Tibial nerve (tissue), 4 donors: ENCODE measurements at regions not wholly inside any gene's neighbourhood (a gene's known extent, or its start where the extent isn't known, plus 50 kb on each side); places are given as distances from the start of the nearest gene placed in this dataset.
"Not testable (repeated sequence)": the region's sequence is repeated elsewhere in the genome, so short reads cannot be mapped to it uniquely, and the experiment has no call there.

ENCODE experiments used
- DNase-seq, 2 donors: peaks; one replicate each; pipeline ENCODE4 v3.0.0-alpha.2; 2019; ENCODE audit warnings: low spot score in 2 of 2
- H3K27ac ChIP-seq, 4 donors: fragments of 200-600 bp; sonication (generic) in 3 of 4; one replicate each; pipeline ENCODE4 v1.5.1; 2017 to 2019; ENCODE audit warnings: mild to moderate bottlenecking in 1 of 4
- H3K27me3 ChIP-seq, 2 donors: fragments of 200-600 bp; sonication (generic) in 1 of 2; one replicate each; pipeline versions ENCODE4 v1.5.1 to v1.6.0; 2017 to 2019
- H3K36me3 ChIP-seq, 3 donors: fragments of 200-600 bp; sonication (generic); one replicate each; pipeline ENCODE4 v1.5.1; 2018 to 2019
- H3K4me1 ChIP-seq, 4 donors: fragments of 200-600 bp; sonication (generic) in 3 of 4; one replicate each; pipeline ENCODE4 v1.5.1; 2017 to 2019
- H3K4me3 ChIP-seq, 4 donors: fragments of 200-600 bp; sonication (generic) in 3 of 4; one replicate each; pipeline ENCODE4 v1.5.1; 2017 to 2019; ENCODE audit warnings: mild to moderate bottlenecking in 1 of 4, moderate library complexity in 1 of 4
- H3K9me3 ChIP-seq, 4 donors: fragments of 200-600 bp; sonication (generic) in 3 of 4; one replicate each; pipeline ENCODE4 v1.5.1; 2017 to 2019
- EP300 ChIP-seq, 2 donors: sonication (generic); formaldehyde crosslinking; IDR thresholded peaks; one replicate each; pipeline ENCODE4 v1.6.1; 2017; ENCODE audit warnings: antibody characterized with exemption in 2 of 2, mild to moderate bottlenecking in 1 of 2
- POLR2A ChIP-seq, 2 donors: fragments of 450-650 bp; IDR thresholded peaks; one replicate each; pipeline ENCODE4 v1.6.1; 2017; ENCODE audit warnings: antibody characterized with exemption in 2 of 2, mild to moderate bottlenecking in 2 of 2, moderate library complexity in 2 of 2
- WGBS, 2 donors: methylation state at CpG; one replicate each; pipeline ENCODE4 v1.1.5; 2018; 5-methylcytosine and 5-hydroxymethylcytosine counted together
- TF ChIP-seq, protein P1 (sequence below), 5 experiments: fragments of 200-600 bp in 3 of 5; fragments of 450-650 bp in 2 of 5; sonication (generic) in 3 of 5; IDR thresholded peaks; one replicate each; pipeline ENCODE4 v1.5.1; 2016 to 2019; ENCODE audit warnings: antibody characterized with exemption in 5 of 5, mild to moderate bottlenecking in 3 of 5, moderate library complexity in 2 of 5

DNA sequence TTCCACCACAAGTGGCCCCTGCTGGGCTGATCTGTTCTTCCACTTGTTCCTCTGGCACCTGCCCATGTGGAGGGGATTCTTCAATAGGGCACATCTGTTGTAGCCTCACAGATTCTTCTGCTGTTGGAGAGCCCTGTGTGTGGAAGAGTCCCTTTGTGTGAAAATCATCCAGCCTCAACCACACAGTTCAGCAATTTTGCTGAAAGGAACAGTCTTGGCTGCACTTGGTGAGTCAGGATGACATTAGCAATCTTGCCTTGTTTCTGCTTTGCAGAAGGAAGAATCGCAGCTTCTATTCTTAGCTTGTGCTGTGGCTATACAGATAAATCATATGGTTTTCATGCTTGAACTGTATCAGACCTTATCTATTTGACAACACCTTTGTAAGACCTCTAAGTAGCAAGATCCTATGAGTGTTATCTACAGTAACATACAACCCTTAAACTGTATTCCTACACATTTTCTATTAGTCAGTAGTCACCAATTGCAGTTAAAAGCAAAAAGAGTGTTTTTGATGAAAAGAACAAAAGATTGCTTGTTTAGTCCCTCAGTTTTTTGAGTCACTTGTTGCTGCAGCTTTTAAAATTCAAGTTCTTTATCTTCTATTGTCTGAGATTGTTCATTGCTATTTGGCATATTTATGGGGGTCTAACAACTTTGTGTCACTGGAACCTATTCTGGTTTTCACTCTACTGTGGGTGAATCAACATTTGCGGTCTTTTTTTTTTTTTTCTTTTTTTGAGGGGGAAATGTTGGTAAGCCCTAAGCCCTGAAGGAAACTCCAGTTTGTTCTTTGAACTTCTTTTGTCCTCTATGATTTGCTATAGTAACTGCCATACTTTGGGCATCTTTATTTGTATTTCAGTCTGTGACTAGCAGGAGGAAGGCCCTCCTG, 231.6 kb downstream of the TFAP2B start:
- peak overlapping the region in 1 of 4 donors; percentile 31 for H3K27ac ChIP-seq
- no peak overlapping the region for H3K4me3 ChIP-seq
- peaks cover 0 to 4% (median 0%) of the 10 kb centered on the region in 4 donors for H3K4me1 ChIP-seq
- peaks cover 0 to 7% (median 0%) of the 10 kb centered on the region in 4 donors for H3K9me3 ChIP-seq
- no peaks in the 10 kb centered on the region for H3K27me3 ChIP-seq
- no peak for DNase-seq
- TF ChIP-seq, protein P1, sequence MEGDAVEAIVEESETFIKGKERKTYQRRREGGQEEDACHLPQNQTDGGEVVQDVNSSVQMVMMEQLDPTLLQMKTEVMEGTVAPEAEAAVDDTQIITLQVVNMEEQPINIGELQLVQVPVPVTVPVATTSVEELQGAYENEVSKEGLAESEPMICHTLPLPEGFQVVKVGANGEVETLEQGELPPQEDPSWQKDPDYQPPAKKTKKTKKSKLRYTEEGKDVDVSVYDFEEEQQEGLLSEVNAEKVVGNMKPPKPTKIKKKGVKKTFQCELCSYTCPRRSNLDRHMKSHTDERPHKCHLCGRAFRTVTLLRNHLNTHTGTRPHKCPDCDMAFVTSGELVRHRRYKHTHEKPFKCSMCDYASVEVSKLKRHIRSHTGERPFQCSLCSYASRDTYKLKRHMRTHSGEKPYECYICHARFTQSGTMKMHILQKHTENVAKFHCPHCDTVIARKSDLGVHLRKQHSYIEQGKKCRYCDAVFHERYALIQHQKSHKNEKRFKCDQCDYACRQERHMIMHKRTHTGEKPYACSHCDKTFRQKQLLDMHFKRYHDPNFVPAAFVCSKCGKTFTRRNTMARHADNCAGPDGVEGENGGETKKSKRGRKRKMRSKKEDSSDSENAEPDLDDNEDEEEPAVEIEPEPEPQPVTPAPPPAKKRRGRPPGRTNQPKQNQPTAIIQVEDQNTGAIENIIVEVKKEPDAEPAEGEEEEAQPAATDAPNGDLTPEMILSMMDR (IDR thresholded peaks at IDR 0.05): no peak
- TF ChIP-seq EP300 (IDR thresholded peaks at IDR 0.05): no peak
- TF ChIP-seq POLR2A (IDR thresholded peaks at IDR 0.05): no peak
- H3K36me3 ChIP-seq: no peaks in the 10 kb centered on the region
- WGBS, 2 donors: 25 to 34% methylated on average over 2 of the region's 2 CpGs

DNA sequence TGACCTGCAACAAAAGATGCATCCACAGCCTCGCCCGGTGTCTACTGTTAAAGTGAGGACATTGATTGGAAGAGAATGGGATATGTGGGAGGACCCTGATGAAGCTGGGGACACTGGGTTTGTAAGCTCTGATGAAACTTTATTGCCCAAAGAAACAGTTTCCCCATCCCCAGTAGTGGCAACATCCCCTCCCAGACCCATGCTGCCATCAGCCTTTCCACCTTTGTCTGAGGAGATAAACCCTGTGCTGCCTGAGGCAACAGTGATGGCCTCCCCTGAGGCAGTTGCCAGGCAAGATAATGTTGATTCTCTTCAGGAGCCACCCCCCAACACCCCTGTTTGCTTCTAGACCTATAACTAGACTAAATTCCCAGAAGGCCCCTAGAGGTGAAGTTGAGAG, 234.0 kb downstream of the TFAP2B start:
- H3K27me3 ChIP-seq, H3K9me3 ChIP-seq, H3K4me3 ChIP-seq, DNase-seq, H3K27ac ChIP-seq, H3K4me1 ChIP-seq, H3K36me3 ChIP-seq: not testable (repeated sequence)
- 88 to 92% methylated on average over 2 of the region's 2 CpGs for WGBS, 2 donors

DNA sequence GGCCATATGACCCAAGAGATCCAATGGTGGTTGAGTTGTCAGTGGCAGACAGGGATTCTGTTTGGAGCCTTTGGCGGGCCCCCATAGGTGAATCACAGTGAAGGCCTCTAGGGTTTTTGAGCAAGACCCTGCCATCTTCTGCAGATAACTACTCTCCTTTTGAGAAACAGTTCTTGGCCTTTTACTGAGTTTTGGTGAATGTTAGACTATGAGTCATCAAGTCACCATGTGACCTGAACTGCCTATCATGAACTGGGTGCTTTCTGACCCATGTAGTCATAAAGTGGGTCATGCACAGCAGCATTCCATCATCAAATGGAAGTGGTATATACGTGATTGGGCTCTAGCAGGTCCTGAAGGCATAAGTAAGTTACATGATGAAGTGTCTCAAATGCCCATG, 236.6 kb downstream of the TFAP2B start:
- 82 to 84% methylated on average over 2 of the region's 2 CpGs for WGBS, 2 donors
- H3K27me3 ChIP-seq: not testable (repeated sequence)

DNA sequence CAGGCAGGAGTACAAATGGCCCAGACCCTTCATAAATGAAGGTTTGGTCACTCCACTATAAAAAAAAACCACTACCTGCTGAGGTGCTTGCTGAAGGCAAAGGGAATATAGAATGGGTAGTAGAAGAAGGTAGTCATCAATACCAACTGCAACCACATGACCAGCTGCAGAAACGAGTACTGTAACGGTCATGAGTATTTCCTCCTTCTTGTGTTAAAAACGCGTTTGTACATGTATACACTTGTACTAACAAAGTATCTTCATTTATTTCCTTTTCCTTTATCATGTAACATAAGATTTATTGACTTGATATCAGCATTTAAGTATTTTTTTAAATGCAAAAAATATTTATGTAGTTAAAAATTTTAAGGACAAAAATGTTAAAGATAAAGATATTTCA, 238.6 kb downstream of the TFAP2B start:
- Histone ChIP-seq H3K9me3 (peaks cover 0 to 7% (median 0%) of the 10 kb centered on the region in 4 donors), H3K36me3 (no peaks in the 10 kb centered on the region), H3K4me1 (no peaks in the 10 kb centered on the region), H3K4me3 (no peak overlapping the region), H3K27ac (no peak overlapping the region), H3K27me3 (no peaks in the 10 kb centered on the region)
- WGBS, 2 donors: 92 to 93% methylated on average over 4 of the region's 4 CpGs
- TF ChIP-seq EP300 (IDR thresholded peaks at IDR 0.05) (no peak), POLR2A (IDR thresholded peaks at IDR 0.05) (no peak)
- TF ChIP-seq, protein P1 (IDR thresholded peaks at IDR 0.05): no peak
- DNase-seq: no peak

More for the DNA sequence above, 236.6 kb downstream of the TFAP2B start:
- not testable (repeated sequence) for DNase-seq, H3K9me3 ChIP-seq, H3K4me1 ChIP-seq, H3K4me3 ChIP-seq, H3K27ac ChIP-seq, H3K36me3 ChIP-seq

DNA sequence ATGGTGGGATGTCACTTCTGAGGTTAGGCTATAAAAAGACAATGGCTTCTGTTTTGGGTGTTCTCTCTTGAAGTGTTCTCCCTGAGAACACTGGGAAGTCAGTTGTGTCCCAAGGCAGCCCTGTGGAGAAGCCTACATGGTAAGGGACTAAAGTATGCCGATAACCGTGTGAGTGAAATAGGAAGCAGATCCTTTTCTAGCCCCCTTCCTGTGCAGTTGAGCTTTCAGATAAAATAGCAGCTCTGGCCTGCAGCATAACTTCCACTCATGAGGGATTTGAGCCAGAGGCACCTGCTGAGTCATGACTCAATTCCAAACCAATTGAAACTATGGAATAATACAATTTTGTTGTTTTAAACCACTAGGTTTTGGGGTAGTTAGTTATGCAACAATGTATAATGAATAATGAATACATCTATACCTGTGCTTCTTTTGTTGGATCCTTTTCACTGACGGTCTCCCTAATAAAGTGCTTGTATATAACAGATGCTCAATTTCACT, 241.6 kb downstream of the TFAP2B start:
- H3K9me3 ChIP-seq: no peaks in the 10 kb centered on the region
- WGBS, 2 donors: 87 to 90% methylated on average over 3 of the region's 3 CpGs
- TF ChIP-seq, protein P1 (IDR thresholded peaks at IDR 0.05): no peak
- TF ChIP-seq POLR2A (IDR thresholded peaks at IDR 0.05) (no peak), EP300 (IDR thresholded peaks at IDR 0.05) (no peak)

DNA sequence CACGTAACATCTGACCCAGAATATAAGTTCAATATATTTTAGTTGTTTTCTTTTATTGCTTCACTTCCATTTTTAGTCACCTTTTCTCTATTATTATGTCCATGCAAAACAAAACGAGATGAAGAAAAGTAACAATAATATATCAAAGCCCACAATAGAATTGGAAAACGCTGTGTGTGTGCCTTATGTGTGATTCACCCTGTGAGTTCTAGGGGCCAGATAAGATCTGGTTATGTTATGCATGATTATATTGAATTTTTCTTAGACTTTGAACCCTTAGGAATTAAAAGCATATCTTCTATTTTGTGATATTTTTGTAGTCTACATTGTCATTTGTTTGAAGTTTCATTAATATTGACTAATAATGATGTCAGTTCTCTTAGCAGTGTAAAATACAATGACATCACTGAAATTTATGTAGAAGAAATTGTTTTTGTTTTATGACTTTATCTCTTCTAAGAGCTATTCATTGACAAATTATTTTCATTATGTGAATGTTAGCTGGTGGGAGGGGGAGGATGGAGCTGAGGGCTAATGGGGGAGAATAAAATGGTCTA, 243.6 kb downstream of the TFAP2B start:
- Histone ChIP-seq H3K27me3 (no peaks in the 10 kb centered on the region), H3K36me3 (no peaks in the 10 kb centered on the region), H3K4me1 (no peaks in the 10 kb centered on the region), H3K4me3 (no peak overlapping the region), H3K27ac (no peak overlapping the region), H3K9me3 (no peaks in the 10 kb centered on the region)
- no peak for TF ChIP-seq EP300 (IDR thresholded peaks at IDR 0.05)
- no peak for TF ChIP-seq POLR2A (IDR thresholded peaks at IDR 0.05)
- TF ChIP-seq, protein P1 (IDR thresholded peaks at IDR 0.05): no peak
- 47 to 65% methylated on average over 3 of the region's 3 CpGs for WGBS, 2 donors
- no peak for DNase-seq

More for the DNA sequence above, 241.6 kb downstream of the TFAP2B start:
- Histone ChIP-seq H3K4me3 (no peak overlapping the region), H3K27me3 (no peaks in the 10 kb centered on the region), H3K4me1 (no peaks in the 10 kb centered on the region), H3K36me3 (no peaks in the 10 kb centered on the region), H3K27ac (no peak overlapping the region)
- no peak for DNase-seq
